HG02870 (cell line): ENCODE measurements at regions not wholly inside any gene's neighbourhood (a gene's known extent, or its start where the extent isn't known, plus 50 kb on each side); places are given as distances from the start of the nearest gene placed in this dataset.
A peak's percentile ranks its signal among the peaks of the same experiment; 100 is the strongest.
"Not testable (repeated sequence)": the region's sequence is repeated elsewhere in the genome, so short reads cannot be mapped to it uniquely, and the experiment has no call there.

Experiments used
- ATAC-seq: cut with Tn5 transposase; IDR thresholded peaks from one replicate; pipeline ENCODE4 v1.9.1; 2021; ENCODE audit warnings: mild to moderate bottlenecking, moderate library complexity; ENCODE audit not compliant: unreplicated experiment

GRCh38 chr14:44873536-44873935 is 88.2 kb downstream of the KLHL28 start:
- ATAC-seq = no peak

DNA sequence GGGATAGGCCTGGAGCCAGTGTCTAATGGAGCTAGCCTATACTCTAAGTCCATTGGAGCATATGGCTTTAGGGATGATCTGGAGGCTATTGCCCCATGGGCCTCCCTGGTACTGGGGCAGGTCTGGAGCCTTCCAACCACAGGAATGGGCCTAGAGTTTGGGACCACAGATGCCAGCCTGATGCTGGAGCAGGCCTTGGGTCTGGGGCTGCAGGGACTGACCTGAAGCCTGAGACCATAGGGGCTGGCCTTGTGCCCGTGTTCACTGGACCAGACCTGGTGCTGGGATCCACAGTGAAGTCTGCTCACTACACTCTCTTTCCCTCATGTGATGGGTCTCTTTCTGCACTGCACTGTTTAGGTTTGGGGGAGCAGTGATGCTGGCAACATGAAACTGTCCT is 95.0 kb downstream of the KLHL28 start:
- ATAC-seq = no peak

GRCh38 chr14:44866322-44866721 is 95.4 kb downstream of the KLHL28 start:
- ATAC-seq = no peak

- no peak for ATAC-seq
Observed at GRCh38 chr14:44863271-44863670, 98.5 kb downstream of the KLHL28 start.

DNA sequence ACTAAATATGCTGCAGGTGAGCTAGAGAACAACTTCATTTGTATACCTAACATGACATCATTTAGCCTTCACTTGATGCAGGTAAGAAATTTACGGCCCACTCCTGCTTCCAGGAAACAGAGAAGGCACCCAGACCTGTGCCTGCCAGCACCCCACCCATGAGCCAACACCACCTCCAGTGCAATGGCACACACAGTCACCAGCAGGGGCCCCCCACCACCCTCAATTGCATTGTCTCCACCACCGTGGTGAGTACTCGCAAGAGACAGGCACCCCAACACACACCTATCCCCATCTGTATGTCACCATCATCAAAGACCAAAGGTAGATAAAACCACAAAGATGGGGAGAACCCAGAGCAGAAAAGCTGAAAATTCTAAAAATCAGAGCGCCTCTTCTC is 107.6 kb downstream of the KLHL28 start:
- ATAC-seq = no peak

- no peak for ATAC-seq
Observed at GRCh38 chr14:44847526-44848309, 114.0 kb downstream of the KLHL28 start.

GRCh38 chr14:44846232-44846824 is 115.4 kb downstream of the KLHL28 start:
- no peak for ATAC-seq

- ATAC-seq = not testable (repeated sequence)
Observed at GRCh38 chr14:44835928-44836327, 125.8 kb downstream of the KLHL28 start.

GRCh38 chr14:44833376-44834060 is 128.2 kb downstream of the KLHL28 start:
- ATAC-seq = no peak

- no peak for ATAC-seq
Observed at GRCh38 chr14:44830371-44830770, 131.4 kb downstream of the KLHL28 start.

DNA sequence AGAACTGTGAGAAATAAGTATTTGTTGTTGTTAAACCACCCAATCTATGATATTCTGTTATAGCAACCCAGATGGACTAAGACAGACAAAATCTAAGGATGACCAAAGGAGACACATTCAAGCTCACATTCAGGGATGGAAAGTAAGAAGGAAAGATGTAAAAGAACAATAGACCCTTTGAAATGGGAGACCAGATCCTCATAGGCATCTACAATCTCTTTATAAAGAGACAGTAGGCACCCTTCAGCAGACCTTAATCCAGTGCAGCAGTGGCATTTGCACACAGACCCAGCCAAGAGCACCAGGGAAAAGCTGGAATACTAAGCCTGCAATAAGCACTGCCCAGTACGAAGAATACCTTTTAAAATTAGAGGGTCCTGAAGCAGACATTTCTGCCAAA is 132.7 kb downstream of the KLHL28 start:
- ATAC-seq = no peak

- no peak for ATAC-seq
Observed at GRCh38 chr14:44828023-44828422, 133.7 kb downstream of the KLHL28 start.

DNA sequence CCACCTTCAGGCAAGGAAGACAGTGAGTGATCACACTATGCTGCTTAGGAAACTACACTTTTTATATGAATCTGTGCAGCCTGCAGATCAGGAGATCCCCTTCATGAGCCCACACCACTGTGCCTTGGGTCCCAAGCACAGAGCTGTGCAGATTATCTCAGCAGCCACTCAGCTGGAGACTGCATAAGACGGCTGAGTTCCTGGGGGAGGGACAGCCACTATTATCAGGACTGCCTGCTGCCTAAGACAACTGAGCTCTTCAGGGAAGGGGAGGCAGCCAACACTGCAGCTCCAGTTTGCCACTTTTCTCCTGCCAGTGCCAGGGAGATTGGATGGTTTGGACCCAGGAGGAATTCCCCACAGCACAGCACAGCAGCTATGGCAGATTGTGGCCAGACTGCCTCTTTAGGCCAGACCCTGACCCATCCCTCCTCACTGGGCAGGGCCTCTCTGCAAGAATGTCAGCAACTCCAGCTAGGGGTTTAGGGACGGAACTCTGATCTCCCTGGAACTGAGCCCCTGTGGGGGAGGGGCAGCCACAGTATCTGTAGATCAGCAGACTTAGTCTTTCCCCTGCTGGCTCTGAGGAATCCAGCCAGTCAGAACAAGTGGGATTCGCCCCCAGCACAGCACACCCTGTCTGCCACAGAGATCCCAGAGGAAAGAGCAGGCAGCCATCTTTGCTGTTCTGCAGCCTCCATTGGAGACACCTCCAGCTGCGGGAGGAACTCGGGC is 141.3 kb downstream of the KLHL28 start:
- ATAC-seq = no peak

DNA sequence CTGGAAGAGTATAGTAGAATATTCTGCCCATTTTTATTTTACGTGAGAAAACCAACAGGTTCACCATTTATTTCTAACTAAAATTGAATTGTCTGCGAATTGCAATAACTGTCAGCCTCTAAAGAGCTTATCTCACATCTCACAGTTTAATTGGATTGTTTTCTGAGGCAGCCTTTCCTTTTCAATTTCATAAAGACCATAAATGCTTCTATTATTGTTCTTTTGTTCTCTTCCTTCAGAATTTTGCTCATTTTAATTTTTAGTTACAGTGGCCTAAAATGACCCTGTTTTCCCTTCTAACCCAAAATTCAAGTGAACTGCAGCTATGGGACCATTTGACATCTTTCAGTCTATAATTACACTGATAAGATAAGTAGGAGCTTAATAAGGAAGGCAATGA is 147.6 kb downstream of the KLHL28 start:
- no peak for ATAC-seq

GRCh38 chr14:44812672-44813071 is 149.1 kb downstream of the KLHL28 start:
- no peak for ATAC-seq

GRCh38 chr14:44804391-44804790 is 157.4 kb downstream of the KLHL28 start:
- no peak for ATAC-seq

GRCh38 chr14:44803239-44803905 is 158.4 kb downstream of the KLHL28 start:
- peak; percentile 88 for ATAC-seq

- no peak for ATAC-seq
Observed at GRCh38 chr14:44798386-44799242, 163.1 kb downstream of the KLHL28 start.

DNA sequence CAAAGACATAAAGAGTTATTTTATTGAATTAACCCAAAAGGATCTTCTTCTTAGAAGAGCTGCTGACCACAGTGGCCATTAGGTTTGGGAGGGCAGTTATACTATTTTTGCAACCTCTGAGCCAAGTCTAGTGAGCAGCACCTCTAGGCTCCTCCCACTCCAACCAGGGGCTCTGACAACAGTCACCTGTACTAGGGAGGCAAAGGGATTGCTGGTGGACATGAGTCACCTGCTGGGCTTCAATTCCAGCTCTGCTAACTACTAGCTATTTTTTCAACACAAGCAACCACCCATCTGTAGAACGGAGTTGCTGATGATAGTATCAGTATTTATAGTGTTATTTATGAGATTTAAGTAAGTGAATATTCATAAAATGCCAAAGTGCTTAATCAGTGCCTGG is 166.0 kb downstream of the KLHL28 start:
- ATAC-seq = no peak

DNA sequence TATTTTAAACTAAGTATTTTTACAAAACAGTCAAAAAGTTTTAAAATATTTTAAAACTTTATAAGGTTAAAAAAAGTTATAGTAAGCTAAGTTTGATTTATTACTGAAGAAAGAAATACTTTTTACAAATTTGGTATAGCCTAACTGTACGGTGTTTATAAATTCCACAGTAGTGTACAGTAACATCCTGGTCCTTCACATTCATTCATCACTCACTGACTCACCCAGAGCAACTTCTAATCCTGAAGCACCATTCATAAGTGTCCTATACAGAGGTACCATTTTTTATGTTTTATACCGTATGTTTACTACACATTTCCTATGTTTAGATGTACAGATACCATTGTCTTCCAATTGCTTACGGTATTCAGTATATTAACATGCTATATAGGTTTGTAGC is 170.0 kb downstream of the KLHL28 start:
- ATAC-seq = no peak
